ENCODE measurements at regions not wholly inside any gene's neighbourhood (a gene's known extent, or its start where the extent isn't known, plus 50 kb on each side); places are given as distances from the start of the nearest gene placed in this dataset.

GRCh38 chr1:232267092-232267836, 362.7 kb downstream of the SIPA1L2 start:
- H3K9me3 ChIP-seq = no peaks in the 10 kb centered on the region
- H3K27me3 ChIP-seq = no peaks in the 10 kb centered on the region
- WGBS, 2 donors = 84 to 88% methylated on average over 5 of the region's 5 CpGs
- no peaks in the 10 kb centered on the region for H3K4me1 ChIP-seq
- H3K4me3 ChIP-seq (replicated peaks in 1 of 3) = no peak overlapping the region
- H3K27ac ChIP-seq = no peak overlapping the region
- DNase-seq = no peak
- no peaks in the 10 kb centered on the region for H3K36me3 ChIP-seq
- no peak for TF ChIP-seq POLR2A (IDR thresholded peaks at IDR 0.05)
- no peak for TF ChIP-seq CTCF (IDR thresholded peaks at IDR 0.05)
- intact Hi-C loops (cut with DNase I) = no loop called here

- Histone ChIP-seq H3K9me3 (no peaks in the 10 kb centered on the region), H3K4me1 (no peaks in the 10 kb centered on the region), H3K4me3 (replicated peaks in 1 of 3) (no peak overlapping the region), H3K36me3 (no peaks in the 10 kb centered on the region), H3K27me3 (no peaks in the 10 kb centered on the region), H3K27ac (no peak overlapping the region)
- intact Hi-C loops (cut with DNase I) = no loop called here
- WGBS, 2 donors = 94 to 95% methylated on average over 3 of the region's 3 CpGs
- no peak for DNase-seq
- no peak for TF ChIP-seq POLR2A (IDR thresholded peaks at IDR 0.05)
- TF ChIP-seq CTCF (IDR thresholded peaks at IDR 0.05) = no peak
Observed at GRCh38 chr1:232263452-232263851, 366.5 kb downstream of the SIPA1L2 start.

DNA sequence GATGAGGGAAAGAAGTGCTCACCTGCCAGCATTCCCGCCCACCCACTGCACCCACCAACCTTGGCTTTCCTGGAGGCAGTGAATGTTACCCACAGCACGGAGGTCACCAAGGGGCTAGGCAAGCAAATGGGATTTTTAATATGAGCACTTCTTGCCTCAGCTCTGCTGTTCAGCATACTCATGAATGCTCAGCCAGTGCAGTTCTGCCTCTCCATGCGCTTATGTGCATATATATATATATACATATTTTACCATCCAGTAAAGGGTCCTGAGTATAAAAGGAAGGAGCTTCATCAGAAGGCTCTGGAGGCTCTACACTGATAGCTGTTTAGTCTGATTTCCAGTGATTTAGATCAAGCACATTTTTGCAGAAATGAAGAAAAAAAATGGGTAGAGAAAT, 366.9 kb downstream of the SIPA1L2 start:
- Histone ChIP-seq H3K4me3 (replicated peaks in 1 of 3) (no peak overlapping the region), H3K9me3 (no peaks in the 10 kb centered on the region), H3K27me3 (no peaks in the 10 kb centered on the region), H3K27ac (no peak overlapping the region), H3K36me3 (no peaks in the 10 kb centered on the region), H3K4me1 (no peaks in the 10 kb centered on the region)
- 95 to 97% methylated on average over 3 of the region's 3 CpGs for WGBS, 2 donors
- TF ChIP-seq POLR2A (IDR thresholded peaks at IDR 0.05) (no peak), CTCF (IDR thresholded peaks at IDR 0.05) (no peak)
- no peak for DNase-seq
- intact Hi-C loops (cut with DNase I) = no loop called here

- H3K36me3 ChIP-seq = no peaks in the 10 kb centered on the region
- TF ChIP-seq POLR2A (IDR thresholded peaks at IDR 0.05) (no peak), CTCF (IDR thresholded peaks at IDR 0.05) (no peak)
- no peak overlapping the region for H3K27ac ChIP-seq
- no peaks in the 10 kb centered on the region for H3K27me3 ChIP-seq
- DNase-seq = no peak
- H3K4me1 ChIP-seq = no peaks in the 10 kb centered on the region
- no peak overlapping the region for H3K4me3 ChIP-seq (replicated peaks in 1 of 3)
- intact Hi-C loops (cut with DNase I) = no loop called here
- no peaks in the 10 kb centered on the region for H3K9me3 ChIP-seq
- WGBS, 2 donors = 83 to 86% methylated on average over 8 of the region's 8 CpGs
Observed at GRCh38 chr1:232260861-232261260, 369.1 kb downstream of the SIPA1L2 start.

- no peaks in the 10 kb centered on the region for H3K9me3 ChIP-seq
- intact Hi-C loops (cut with DNase I) = no loop called here
- H3K27ac ChIP-seq = no peak overlapping the region
- no peaks in the 10 kb centered on the region for H3K4me1 ChIP-seq
- no peak overlapping the region for H3K4me3 ChIP-seq (replicated peaks in 1 of 3)
- H3K36me3 ChIP-seq = no peaks in the 10 kb centered on the region
- H3K27me3 ChIP-seq = no peaks in the 10 kb centered on the region
- 50 to 58% methylated on average over 3 of the region's 3 CpGs for WGBS, 2 donors
- no peak for TF ChIP-seq POLR2A (IDR thresholded peaks at IDR 0.05)
- no peak for TF ChIP-seq CTCF (IDR thresholded peaks at IDR 0.05)
- DNase-seq = no peak
Observed at GRCh38 chr1:232260045-232260444, 369.9 kb downstream of the SIPA1L2 start.
